WTC11 (cell line): ENCODE measurements at regions not wholly inside any gene's neighbourhood (a gene's known extent, or its start where the extent isn't known, plus 50 kb on each side); places are given as distances from the start of the nearest gene placed in this dataset.

Experiments
- CREB1 ChIP-seq: sonication (generic); formaldehyde crosslinking; IDR thresholded peaks from 2 replicates; pipeline ENCODE4 v1.8.0; 2023; ENCODE audit warnings: mild to moderate bottlenecking, missing genetic modification reagents
- FOXJ3 ChIP-seq: sonication (generic); formaldehyde crosslinking; IDR thresholded peaks from 2 replicates; pipeline ENCODE4 v1.9.0; 2021; ENCODE audit warnings: missing genetic modification reagents, mild to moderate bottlenecking, borderline replicate concordance
- FOXK1 ChIP-seq: sonication (generic); formaldehyde crosslinking; IDR thresholded peaks from 2 replicates; pipeline ENCODE4 v1.8.0; 2022; ENCODE audit warnings: mild to moderate bottlenecking, moderate library complexity, missing genetic modification reagents
- RORB ChIP-seq: fragments of 250-450 bp; sonication (Bioruptor Pico); IDR thresholded peaks from 2 replicates; pipeline ENCODE4 v1.9.0; 2021; ENCODE audit warnings: mild to moderate bottlenecking
- TEAD4 ChIP-seq: sonication (generic); formaldehyde crosslinking; IDR thresholded peaks from 2 replicates; pipeline ENCODE4 v1.8.0; 2022; ENCODE audit warnings: mild to moderate bottlenecking, missing genetic modification reagents
- ZBTB43 ChIP-seq: sonication (generic); formaldehyde crosslinking; IDR thresholded peaks from 2 replicates; pipeline ENCODE4 v1.8.1; 2023; ENCODE audit warnings: mild to moderate bottlenecking, missing genetic modification reagents
- ZNF121 ChIP-seq: sonication (generic); formaldehyde crosslinking; IDR thresholded peaks from 2 replicates; pipeline ENCODE4 v1.8.0; 2023; ENCODE audit warnings: missing genetic modification reagents
- ZNF317 ChIP-seq: sonication (generic); formaldehyde crosslinking; IDR thresholded peaks from 2 replicates; pipeline ENCODE4 v1.8.1; 2023; ENCODE audit warnings: low read depth, mild to moderate bottlenecking, moderate library complexity, missing genetic modification reagents, borderline replicate concordance
- TF ChIP-seq, protein P1 (sequence below): fragments of 200-600 bp; IDR thresholded peaks from 2 replicates; pipeline ENCODE4 v1.8.0; 2022; ENCODE audit warnings: antibody characterized with exemption
- TF ChIP-seq, protein P2 (sequence below): sonication (generic); formaldehyde crosslinking; IDR thresholded peaks from 2 replicates; pipeline ENCODE4 v1.8.0; 2022; ENCODE audit warnings: mild to moderate bottlenecking, missing genetic modification reagents

- TF ChIP-seq CREB1 (CRISPR knock-in tag), result no peak
- TF ChIP-seq, protein P1, sequence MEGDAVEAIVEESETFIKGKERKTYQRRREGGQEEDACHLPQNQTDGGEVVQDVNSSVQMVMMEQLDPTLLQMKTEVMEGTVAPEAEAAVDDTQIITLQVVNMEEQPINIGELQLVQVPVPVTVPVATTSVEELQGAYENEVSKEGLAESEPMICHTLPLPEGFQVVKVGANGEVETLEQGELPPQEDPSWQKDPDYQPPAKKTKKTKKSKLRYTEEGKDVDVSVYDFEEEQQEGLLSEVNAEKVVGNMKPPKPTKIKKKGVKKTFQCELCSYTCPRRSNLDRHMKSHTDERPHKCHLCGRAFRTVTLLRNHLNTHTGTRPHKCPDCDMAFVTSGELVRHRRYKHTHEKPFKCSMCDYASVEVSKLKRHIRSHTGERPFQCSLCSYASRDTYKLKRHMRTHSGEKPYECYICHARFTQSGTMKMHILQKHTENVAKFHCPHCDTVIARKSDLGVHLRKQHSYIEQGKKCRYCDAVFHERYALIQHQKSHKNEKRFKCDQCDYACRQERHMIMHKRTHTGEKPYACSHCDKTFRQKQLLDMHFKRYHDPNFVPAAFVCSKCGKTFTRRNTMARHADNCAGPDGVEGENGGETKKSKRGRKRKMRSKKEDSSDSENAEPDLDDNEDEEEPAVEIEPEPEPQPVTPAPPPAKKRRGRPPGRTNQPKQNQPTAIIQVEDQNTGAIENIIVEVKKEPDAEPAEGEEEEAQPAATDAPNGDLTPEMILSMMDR, result no peak
- TF ChIP-seq ZNF317 (CRISPR knock-in tag), result no peak
- no peak for TF ChIP-seq TEAD4
- no peak for TF ChIP-seq FOXJ3 (CRISPR knock-in tag)
- TF ChIP-seq ZBTB43 (CRISPR knock-in tag), result no peak
- TF ChIP-seq ZNF121 (CRISPR knock-in tag), result no peak
- no peak for TF ChIP-seq RORB (CRISPR knock-in tag)
- TF ChIP-seq, protein P2, sequence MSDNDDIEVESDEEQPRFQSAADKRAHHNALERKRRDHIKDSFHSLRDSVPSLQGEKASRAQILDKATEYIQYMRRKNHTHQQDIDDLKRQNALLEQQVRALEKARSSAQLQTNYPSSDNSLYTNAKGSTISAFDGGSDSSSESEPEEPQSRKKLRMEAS, result no peak
- TF ChIP-seq FOXK1 (CRISPR knock-in tag), result no peak
Observed at GRCh38 chr3:111318289-111318688, 223.7 kb upstream of the CD96 start.
